Activated effector memory CD4-positive, alpha-beta T cell treated with anti-CD3 and anti-CD28 coated beads, Interleukin-2, amount 50 U/mL, for 16 hours (primary cell): ENCODE measurements at regions not wholly inside any gene's neighbourhood (a gene's known extent, or its start where the extent isn't known, plus 50 kb on each side); places are given as distances from the start of the nearest gene placed in this dataset.
"Not testable (repeated sequence)": the region's sequence is repeated elsewhere in the genome, so short reads cannot be mapped to it uniquely, and the experiment has no call there.

ENCODE experiments used
- DNase-seq: peaks from one replicate; pipeline ENCODE4 v3.0.0-alpha.2; 2020

GRCh38 chr3:103926936-103927335 lies 1439.8 kb upstream of the ALCAM start:
- DNase-seq = no peak

GRCh38 chr3:103927896-103928295 lies 1438.8 kb upstream of the ALCAM start:
- DNase-seq = no peak

- no peak for DNase-seq
Observed at GRCh38 chr3:103937094-103937493, 1429.6 kb upstream of the ALCAM start.

DNA sequence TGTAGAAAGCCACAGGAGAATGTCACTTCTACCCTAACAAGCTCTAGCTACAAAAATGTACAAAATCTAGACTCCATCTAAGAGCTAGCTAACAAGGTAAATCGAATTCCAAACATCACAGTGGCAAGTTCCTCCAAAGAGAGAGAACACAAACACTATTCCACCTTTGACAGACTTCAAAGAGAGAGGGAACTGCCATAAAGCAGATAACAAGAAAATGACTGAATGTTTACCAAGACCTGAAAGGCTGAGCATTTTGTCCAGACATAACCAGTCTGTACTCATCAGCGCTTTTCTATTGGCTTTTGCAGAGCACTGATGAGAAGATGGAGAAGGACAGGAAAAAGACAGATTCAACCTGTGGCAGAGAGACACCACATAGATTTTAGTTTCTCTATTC lies 1419.6 kb upstream of the ALCAM start:
- DNase-seq = no peak

DNA sequence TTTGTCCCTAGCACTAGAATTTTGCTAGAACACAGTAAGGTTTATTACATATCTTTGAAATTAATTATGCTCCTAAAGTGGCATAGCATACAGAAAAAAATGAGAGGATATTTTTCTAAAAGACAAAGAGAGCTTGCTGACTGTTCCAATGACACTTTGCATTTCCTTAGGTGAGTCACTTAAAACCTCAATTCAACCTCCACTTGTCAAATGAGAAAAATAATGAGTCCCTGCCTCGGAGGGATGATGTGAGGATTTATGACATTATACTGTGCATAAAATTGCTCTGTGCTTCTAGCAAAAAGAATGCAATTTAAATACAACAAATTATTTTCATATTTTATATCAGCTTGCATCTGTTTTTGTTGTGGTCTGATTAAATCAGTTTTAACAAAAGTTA lies 1417.0 kb upstream of the ALCAM start:
- DNase-seq = no peak

- no peak for DNase-seq
Observed at GRCh38 chr3:103950676-103951075, 1416.0 kb upstream of the ALCAM start.

DNA sequence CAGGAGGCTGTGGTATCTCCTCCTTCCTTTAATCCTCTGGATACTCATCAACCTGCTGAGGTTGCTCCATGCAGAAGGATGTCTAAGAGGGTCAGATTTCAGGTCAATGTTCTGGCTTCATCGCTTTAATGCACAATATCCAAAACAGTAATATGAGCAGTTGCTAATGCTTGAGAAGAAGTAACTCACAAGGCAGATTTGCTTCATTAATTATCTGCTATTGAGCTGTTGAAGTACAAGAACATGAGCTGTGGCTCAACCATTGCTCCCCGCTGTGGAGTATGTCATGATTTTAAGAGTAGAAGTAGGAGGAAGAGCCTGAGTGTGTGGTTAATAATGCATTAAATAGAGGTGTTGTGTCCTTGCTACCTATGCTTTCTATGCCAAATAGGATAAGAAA lies 1412.9 kb upstream of the ALCAM start:
- DNase-seq = no peak

DNA sequence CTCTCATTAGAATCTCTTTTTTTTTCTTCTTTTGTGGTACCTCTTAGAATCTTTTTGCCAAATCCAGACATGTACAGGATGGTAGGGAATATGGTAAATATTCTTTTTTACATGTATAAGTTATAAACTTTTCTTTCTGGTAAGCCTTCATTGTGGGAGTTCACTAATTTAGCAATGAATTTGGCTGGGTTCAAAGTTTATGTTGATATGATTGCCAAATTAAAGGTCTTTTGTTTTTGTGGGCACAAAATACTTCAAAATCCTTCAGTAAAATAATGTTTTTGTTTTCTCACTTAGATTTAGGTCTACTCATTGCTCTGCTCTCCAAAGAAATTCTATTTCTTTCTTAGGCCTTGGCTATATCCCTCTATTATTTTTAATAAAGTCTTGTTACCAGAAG lies 1405.9 kb upstream of the ALCAM start:
- DNase-seq = no peak

- DNase-seq = no peak
Observed at GRCh38 chr3:103963599-103963998, 1403.1 kb upstream of the ALCAM start.

GRCh38 chr3:103965764-103966163 lies 1400.9 kb upstream of the ALCAM start:
- DNase-seq = no peak

DNA sequence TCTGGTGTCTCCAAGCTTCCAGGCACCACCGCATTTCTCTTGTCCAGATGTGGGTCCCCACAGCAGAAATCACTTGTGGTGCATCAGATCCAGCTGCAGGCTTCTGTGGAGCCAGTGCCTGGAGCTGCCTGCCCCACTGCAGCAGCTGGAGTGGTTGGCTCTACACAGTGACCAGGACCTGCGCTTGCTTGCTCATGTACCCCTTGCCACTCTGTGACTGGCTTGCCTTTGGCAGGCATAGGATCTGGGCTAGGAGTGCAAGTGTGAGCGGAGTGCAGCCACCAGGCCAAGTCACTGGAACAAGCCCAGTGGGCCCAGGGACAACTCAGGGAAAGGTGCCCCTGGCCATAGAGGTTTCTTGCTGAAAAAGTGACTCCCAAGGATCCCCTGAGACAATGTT lies 1400.0 kb upstream of the ALCAM start:
- DNase-seq = no peak

GRCh38 chr3:103968131-103968530 lies 1398.6 kb upstream of the ALCAM start:
- no peak for DNase-seq

GRCh38 chr3:103968751-103969150 lies 1398.0 kb upstream of the ALCAM start:
- no peak for DNase-seq

- DNase-seq = no peak
Observed at GRCh38 chr3:103976931-103977339, 1389.8 kb upstream of the ALCAM start.

GRCh38 chr3:103977417-103977816 lies 1389.3 kb upstream of the ALCAM start:
- DNase-seq = no peak

GRCh38 chr3:103991461-103992115 lies 1375.1 kb upstream of the ALCAM start:
- no peak for DNase-seq

GRCh38 chr3:103992469-103992868 lies 1374.2 kb upstream of the ALCAM start:
- DNase-seq = no peak

DNA sequence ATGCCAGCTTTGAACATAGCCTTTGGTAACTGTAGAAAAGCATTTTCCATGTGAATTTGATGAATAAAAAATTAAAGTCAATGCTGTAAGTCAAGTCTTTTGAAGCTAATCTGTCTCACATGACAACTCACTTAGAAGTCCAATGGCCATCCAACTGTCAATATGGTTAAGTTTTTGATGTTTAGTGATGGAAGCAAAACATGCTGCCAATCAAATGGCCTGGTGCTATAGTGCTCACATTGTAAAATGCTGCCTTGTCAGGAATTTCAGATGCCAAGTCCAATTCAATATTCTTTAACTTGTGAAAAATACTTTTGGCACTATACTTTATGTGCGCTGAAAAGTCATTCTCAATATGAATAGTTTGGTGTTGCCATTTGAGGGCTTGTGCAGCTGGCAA lies 1361.8 kb upstream of the ALCAM start:
- DNase-seq = no peak

GRCh38 chr3:104005815-104006214 lies 1360.9 kb upstream of the ALCAM start:
- no peak for DNase-seq

DNA sequence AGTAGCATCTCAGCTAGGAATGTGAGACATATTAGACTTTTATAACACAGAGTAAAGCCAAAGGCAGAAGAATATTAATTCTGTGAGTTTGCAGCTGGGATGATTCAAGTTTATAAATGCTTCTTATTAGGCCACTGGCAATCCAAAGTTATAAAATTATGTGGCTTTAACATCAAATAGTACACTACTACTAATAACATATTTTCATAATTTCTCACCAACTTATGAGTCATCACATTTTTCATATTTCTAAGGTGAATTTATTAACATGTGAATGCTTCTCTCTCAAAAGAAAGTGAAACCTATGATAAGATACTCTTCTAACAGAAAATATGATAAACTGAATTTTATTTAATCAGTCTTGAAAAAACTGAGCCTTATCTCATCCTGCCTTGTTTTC lies 1348.2 kb upstream of the ALCAM start:
- no peak for DNase-seq

GRCh38 chr3:104031598-104031997 lies 1335.1 kb upstream of the ALCAM start:
- no peak for DNase-seq

DNA sequence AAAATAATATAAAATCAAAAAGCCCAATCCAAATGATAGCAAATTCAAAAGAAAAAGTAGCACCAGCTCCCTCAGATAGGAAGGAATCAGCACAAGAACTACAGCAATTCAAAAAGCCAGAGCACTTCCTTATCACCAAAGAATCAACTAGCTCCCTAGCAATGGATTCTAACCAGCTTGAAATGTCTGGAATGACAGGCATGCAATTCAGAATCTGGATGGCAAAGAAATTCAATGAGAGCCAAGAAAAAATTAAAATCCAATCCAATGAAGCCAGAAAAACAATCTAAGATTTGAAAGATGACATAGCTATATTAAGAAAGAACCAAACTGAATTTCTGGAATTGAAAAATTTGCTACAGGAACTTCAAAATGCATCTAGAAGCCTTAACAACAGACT lies 1334.4 kb upstream of the ALCAM start:
- no peak for DNase-seq

DNA sequence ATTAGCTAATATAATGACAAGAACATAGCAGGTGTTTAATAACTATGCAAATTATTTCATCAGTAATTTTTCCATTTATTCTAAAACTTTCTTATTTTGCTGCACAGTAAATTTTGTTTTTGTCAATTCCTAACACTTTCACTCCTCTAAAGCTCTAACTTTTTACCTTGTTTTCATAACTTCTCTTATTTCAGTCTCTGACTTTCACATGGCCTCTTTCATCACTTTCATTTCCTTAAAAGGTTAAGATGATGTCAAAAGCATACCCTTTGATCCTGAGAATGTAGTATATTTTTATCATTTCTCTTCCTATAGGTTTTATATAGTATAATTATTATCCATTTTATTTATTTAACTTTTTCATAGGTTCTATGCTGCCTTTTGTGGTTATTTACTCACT lies 1325.8 kb upstream of the ALCAM start:
- DNase-seq = no peak

- not testable (repeated sequence) for DNase-seq
Observed at GRCh38 chr3:104043001-104043543, 1323.6 kb upstream of the ALCAM start.

DNA sequence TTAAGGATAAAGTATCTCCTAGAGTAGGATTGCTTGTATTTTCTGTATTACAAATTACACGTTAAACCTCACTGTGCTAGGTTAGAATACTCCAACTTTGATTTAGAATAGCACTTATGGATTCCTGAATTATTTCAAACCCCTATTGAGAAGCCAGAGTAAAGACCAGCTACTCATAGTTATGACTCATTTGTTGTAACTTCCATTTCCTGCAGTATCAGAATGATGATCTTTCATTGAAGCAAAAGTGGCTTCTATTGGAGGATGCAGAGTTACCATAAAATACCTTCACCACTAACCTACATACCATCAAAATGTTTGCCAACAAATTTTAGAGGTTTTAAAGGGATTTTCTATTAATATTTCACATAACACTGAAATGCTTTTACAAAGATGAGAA lies 1322.7 kb upstream of the ALCAM start:
- no peak for DNase-seq
